Colonic mucosa (tissue), 4 donors: ENCODE measurements at regions not wholly inside any gene's neighbourhood (a gene's known extent, or its start where the extent isn't known, plus 50 kb on each side); places are given as distances from the start of the nearest gene placed in this dataset.

Experiments
- DNase-seq: peaks from one replicate; pipeline ENCODE4 v3.0.0-alpha.2; 2020
- H3K27ac ChIP-seq: fragments of 200-600 bp; one replicate; pipeline ENCODE4 v1.8.0; 2021
- H3K27me3 ChIP-seq: fragments of 200-600 bp; one replicate; pipeline ENCODE4 v1.8.0; 2021
- H3K36me3 ChIP-seq: fragments of 200-600 bp; one replicate; pipeline ENCODE4 v1.8.0; 2021
- H3K4me1 ChIP-seq: fragments of 200-600 bp; one replicate; pipeline ENCODE4 v1.8.0; 2021; ENCODE audit warnings: mild to moderate bottlenecking
- H3K4me3 ChIP-seq: fragments of 200-600 bp; one replicate; pipeline ENCODE4 v1.8.0; 2021
- H3K9ac ChIP-seq, 2 donors: one replicate each; pipeline ENCODE4 v1.7.0; 2013; ENCODE audit warnings: control low read depth in 2 of 2, low read depth in 2 of 2, low read length in 2 of 2
- H3K9me3 ChIP-seq: fragments of 200-600 bp; one replicate; pipeline ENCODE4 v1.8.0; 2021
- intact Hi-C: fragments of 100-400 bp; cut with DNase I; formaldehyde crosslinking; loops from one replicate; pipeline ENCODE4 v1.14.1; 2022
- TF ChIP-seq, protein P1 (sequence below): fragments of 200-600 bp; IDR thresholded peaks from one replicate; pipeline ENCODE4 v1.8.0; 2022; ENCODE audit warnings: antibody characterized with exemption, mild to moderate bottlenecking
- donor health status: healthy.
- donor health status: DM: no; HTN: no; CAD: no.
- donor health status: DM: no; HTN: no; CAD: no.

- Histone ChIP-seq H3K36me3 (no peaks in the 10 kb centered on the region), H3K4me1 (no peaks in the 10 kb centered on the region), H3K27me3 (no peaks in the 10 kb centered on the region), H3K9me3 (no peaks in the 10 kb centered on the region), H3K4me3 (no peak overlapping the region), H3K27ac (no peak overlapping the region), H3K9ac (no peak overlapping the region)
- no peak for DNase-seq
- intact Hi-C loops, result loop anchor here (10.0 kb wide), 1 partner anchor 521 kb away; no protein-coding TSS in a partner anchor
- TF ChIP-seq, protein P1, sequence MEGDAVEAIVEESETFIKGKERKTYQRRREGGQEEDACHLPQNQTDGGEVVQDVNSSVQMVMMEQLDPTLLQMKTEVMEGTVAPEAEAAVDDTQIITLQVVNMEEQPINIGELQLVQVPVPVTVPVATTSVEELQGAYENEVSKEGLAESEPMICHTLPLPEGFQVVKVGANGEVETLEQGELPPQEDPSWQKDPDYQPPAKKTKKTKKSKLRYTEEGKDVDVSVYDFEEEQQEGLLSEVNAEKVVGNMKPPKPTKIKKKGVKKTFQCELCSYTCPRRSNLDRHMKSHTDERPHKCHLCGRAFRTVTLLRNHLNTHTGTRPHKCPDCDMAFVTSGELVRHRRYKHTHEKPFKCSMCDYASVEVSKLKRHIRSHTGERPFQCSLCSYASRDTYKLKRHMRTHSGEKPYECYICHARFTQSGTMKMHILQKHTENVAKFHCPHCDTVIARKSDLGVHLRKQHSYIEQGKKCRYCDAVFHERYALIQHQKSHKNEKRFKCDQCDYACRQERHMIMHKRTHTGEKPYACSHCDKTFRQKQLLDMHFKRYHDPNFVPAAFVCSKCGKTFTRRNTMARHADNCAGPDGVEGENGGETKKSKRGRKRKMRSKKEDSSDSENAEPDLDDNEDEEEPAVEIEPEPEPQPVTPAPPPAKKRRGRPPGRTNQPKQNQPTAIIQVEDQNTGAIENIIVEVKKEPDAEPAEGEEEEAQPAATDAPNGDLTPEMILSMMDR, result no peak
Observed at GRCh38 chr2:57753636-57754035, 293.0 kb upstream of the VRK2 start.

- no peak for DNase-seq
- Histone ChIP-seq H3K4me1 (peaks cover 4% of the 10 kb centered on the region), H3K27ac (no peak overlapping the region), H3K4me3 (no peak overlapping the region), H3K9me3 (no peaks in the 10 kb centered on the region), H3K9ac (no peak overlapping the region), H3K27me3 (no peaks in the 10 kb centered on the region), H3K36me3 (no peaks in the 10 kb centered on the region)
- intact Hi-C loops, result loop anchor here (10.0 kb wide), 1 partner anchor 516 kb away; no protein-coding TSS in a partner anchor
- TF ChIP-seq, protein P1, result no peak
Observed at GRCh38 chr2:57758686-57759085, 287.9 kb upstream of the VRK2 start.

GRCh38 chr2:57759131-57759530 is 287.5 kb upstream of the VRK2 start:
- H3K9me3 ChIP-seq, result no peaks in the 10 kb centered on the region
- no peaks in the 10 kb centered on the region for H3K36me3 ChIP-seq
- H3K9ac ChIP-seq, result no peak overlapping the region
- DNase-seq, result no peak
- no peaks in the 10 kb centered on the region for H3K27me3 ChIP-seq
- H3K4me3 ChIP-seq, result no peak overlapping the region
- H3K27ac ChIP-seq, result no peak overlapping the region
- peaks cover 4% of the 10 kb centered on the region for H3K4me1 ChIP-seq
- intact Hi-C loops, result loop anchor here (10.0 kb wide), 1 partner anchor 516 kb away; no protein-coding TSS in a partner anchor
- TF ChIP-seq, protein P1, result no peak

GRCh38 chr2:57759822-57760300 is 286.7 kb upstream of the VRK2 start:
- H3K36me3 ChIP-seq, result no peaks in the 10 kb centered on the region
- peak overlapping the region; percentile 13 for H3K4me3 ChIP-seq
- H3K4me1 ChIP-seq, result peaks cover 4% of the 10 kb centered on the region
- TF ChIP-seq, protein P1, result peak; percentile 94
- H3K27me3 ChIP-seq, result no peaks in the 10 kb centered on the region
- no peaks in the 10 kb centered on the region for H3K9me3 ChIP-seq
- intact Hi-C loops, result loop anchor here (5.0 to 10.0 kb wide), 3 partner anchors 145 to 692 kb away; no protein-coding TSS in a partner anchor
- no peak overlapping the region for H3K27ac ChIP-seq
- peak; percentile 85 for DNase-seq
- H3K9ac ChIP-seq, result peak overlapping the region in 1 of 2 donors; percentile 58

- Histone ChIP-seq H3K36me3 (no peaks in the 10 kb centered on the region), H3K4me3 (peak overlapping the region; percentile 13), H3K27me3 (no peaks in the 10 kb centered on the region), H3K27ac (no peak overlapping the region), H3K9ac (no peak overlapping the region), H3K4me1 (peaks cover 4% of the 10 kb centered on the region), H3K9me3 (no peaks in the 10 kb centered on the region)
- no peak for DNase-seq
- TF ChIP-seq, protein P1, result no peak
- intact Hi-C loops, result loop anchor here (5.0 to 10.0 kb wide), 2 partner anchors 144 to 692 kb away; no protein-coding TSS in a partner anchor
Observed at GRCh38 chr2:57760381-57760801, 286.2 kb upstream of the VRK2 start.
